Progenitor cell of endocrine pancreas (in vitro differentiated cells): ENCODE measurements at regions not wholly inside any gene's neighbourhood (a gene's known extent, or its start where the extent isn't known, plus 50 kb on each side); places are given as distances from the start of the nearest gene placed in this dataset.
"Not testable (repeated sequence)": the region's sequence is repeated elsewhere in the genome, so short reads cannot be mapped to it uniquely, and the experiment has no call there.

Experiments
- DNase-seq: peaks from one replicate; pipeline ENCODE4 v3.0.0; 2021; ENCODE audit warnings: low spot score; ENCODE audit not compliant: unreplicated experiment
- H3K27ac Mint-ChIP-seq: 2 replicates; pipeline ENCODE4 v1.8.0; 2021; ENCODE audit warnings: mild to moderate bottlenecking, moderate library complexity, mixed read lengths
- H3K27me3 Mint-ChIP-seq: 2 replicates; pipeline ENCODE4 v1.8.0; 2021; ENCODE audit warnings: mixed read lengths
- H3K36me3 Mint-ChIP-seq: 2 replicates; pipeline ENCODE4 v1.8.0; 2022; ENCODE audit warnings: mixed read lengths; ENCODE audit not compliant: insufficient read depth
- H3K4me1 Mint-ChIP-seq: 2 replicates; pipeline ENCODE4 v1.8.0; 2021; ENCODE audit warnings: low read depth, mixed read lengths
- H3K4me3 Mint-ChIP-seq: 2 replicates; pipeline ENCODE4 v1.8.0; 2021; ENCODE audit warnings: low read depth, mild to moderate bottlenecking, moderate library complexity, mixed read lengths
- H3K9me3 Mint-ChIP-seq: 2 replicates; pipeline ENCODE4 v1.8.0; 2021; ENCODE audit warnings: low read depth, mixed read lengths
- TF ChIP-seq, protein P1 (sequence below): fragments of 200-600 bp; sonication (generic); IDR thresholded peaks from one replicate; pipeline ENCODE4 v1.5.0; 2021; ENCODE audit warnings: antibody characterized with exemption, mild to moderate bottlenecking; ENCODE audit not compliant: unreplicated experiment

DNA sequence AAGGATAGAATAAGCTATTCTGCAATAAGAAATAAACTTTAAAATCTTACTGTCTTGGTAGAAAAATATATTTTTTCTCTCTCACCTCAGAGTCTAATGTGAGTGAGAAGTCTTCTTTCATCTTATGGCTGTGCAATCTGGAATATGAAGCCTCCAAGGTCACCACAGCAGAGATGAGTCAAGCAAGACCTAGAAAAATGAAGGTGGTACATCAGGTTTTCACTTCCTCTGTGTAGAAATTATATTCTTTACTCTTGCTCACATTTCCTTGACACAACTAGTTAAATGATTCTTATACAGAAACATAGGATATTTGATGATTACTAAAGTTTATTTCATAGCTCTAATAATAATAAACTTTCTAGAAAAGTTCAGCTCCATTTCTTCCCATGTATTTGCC, 211.4 kb downstream of the CXXC4 start:
- H3K4me3 Mint-ChIP-seq = no peak overlapping the region

DNA sequence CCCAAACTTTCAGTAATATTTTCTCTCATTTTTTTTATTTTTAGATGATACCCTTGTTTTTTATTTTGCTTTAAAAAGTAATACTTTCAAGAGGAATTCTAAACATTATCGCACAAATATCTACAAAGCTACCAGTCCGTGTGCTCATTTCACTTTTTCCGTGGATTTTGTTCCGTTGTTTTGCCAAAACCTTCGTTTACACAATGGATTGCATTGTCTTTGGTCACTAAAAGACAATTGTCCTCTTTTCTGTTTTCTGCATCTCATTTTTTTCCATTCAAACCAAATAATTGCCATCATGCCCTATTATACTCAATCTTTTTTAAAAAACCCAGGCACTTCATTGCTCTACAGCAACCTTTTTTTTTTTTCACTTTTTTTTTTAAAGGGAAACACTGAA, 214.9 kb downstream of the CXXC4 start:
- Mint-ChIP-seq H3K27me3 (no peaks in the 10 kb centered on the region), H3K4me1 (no peaks in the 10 kb centered on the region), H3K9me3 (peaks cover 3% of the 10 kb centered on the region), H3K27ac (no peak overlapping the region), H3K36me3 (no peaks in the 10 kb centered on the region), H3K4me3 (no peak overlapping the region)
- TF ChIP-seq, protein P1, sequence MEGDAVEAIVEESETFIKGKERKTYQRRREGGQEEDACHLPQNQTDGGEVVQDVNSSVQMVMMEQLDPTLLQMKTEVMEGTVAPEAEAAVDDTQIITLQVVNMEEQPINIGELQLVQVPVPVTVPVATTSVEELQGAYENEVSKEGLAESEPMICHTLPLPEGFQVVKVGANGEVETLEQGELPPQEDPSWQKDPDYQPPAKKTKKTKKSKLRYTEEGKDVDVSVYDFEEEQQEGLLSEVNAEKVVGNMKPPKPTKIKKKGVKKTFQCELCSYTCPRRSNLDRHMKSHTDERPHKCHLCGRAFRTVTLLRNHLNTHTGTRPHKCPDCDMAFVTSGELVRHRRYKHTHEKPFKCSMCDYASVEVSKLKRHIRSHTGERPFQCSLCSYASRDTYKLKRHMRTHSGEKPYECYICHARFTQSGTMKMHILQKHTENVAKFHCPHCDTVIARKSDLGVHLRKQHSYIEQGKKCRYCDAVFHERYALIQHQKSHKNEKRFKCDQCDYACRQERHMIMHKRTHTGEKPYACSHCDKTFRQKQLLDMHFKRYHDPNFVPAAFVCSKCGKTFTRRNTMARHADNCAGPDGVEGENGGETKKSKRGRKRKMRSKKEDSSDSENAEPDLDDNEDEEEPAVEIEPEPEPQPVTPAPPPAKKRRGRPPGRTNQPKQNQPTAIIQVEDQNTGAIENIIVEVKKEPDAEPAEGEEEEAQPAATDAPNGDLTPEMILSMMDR = no peak
- no peak for DNase-seq

More for the DNA sequence above, 211.4 kb downstream of the CXXC4 start:
- no peak for DNase-seq
- TF ChIP-seq, protein P1 = no peak
- Mint-ChIP-seq H3K36me3 (no peaks in the 10 kb centered on the region), H3K4me1 (no peaks in the 10 kb centered on the region), H3K27me3 (no peaks in the 10 kb centered on the region), H3K27ac (no peak overlapping the region), H3K9me3 (peaks cover 3% of the 10 kb centered on the region)

DNA sequence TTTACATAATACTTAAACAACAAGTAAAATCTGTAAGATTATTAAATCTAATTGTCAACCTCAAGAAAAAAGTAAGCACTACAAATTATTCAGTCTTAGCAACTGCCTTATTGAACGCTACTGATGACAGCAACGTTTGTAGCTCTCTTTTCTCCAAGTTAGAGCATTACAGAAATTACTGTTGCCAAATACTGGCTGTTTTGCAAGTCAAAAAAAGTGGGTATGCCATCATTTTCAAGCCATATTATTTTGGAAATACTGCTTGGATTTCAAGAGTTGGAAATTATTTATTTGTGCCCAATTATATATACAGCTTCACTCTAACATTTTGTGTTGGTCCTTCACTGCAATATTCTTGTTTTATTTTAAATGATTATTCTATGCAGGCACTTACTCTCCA, 221.7 kb downstream of the CXXC4 start:
- Mint-ChIP-seq H3K36me3 (no peaks in the 10 kb centered on the region), H3K9me3 (no peaks in the 10 kb centered on the region), H3K27ac (no peak overlapping the region), H3K4me1 (peaks cover 6% of the 10 kb centered on the region), H3K27me3 (no peaks in the 10 kb centered on the region), H3K4me3 (no peak overlapping the region)
- TF ChIP-seq, protein P1 = no peak
- DNase-seq = no peak

DNA sequence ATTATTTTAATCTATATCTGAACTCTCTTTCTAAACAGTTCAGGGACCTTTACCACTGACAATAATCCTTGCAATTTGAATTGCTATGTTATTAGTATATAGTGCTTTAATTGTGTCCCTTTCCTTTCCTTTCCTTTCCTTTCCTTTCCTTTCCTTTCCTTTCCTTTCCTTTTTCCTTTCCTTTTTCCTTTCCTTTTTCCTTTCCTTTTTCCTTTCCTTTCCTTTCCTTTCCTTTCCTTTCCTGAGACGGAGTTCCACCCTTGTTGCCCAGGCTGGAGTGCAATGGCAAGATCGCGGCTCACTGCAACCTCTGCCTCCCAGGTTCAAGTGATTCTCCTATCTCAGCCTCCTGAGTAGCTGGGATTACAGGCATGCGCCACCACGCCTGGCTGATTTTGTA, 225.1 kb downstream of the CXXC4 start:
- not testable (repeated sequence) for DNase-seq

DNA sequence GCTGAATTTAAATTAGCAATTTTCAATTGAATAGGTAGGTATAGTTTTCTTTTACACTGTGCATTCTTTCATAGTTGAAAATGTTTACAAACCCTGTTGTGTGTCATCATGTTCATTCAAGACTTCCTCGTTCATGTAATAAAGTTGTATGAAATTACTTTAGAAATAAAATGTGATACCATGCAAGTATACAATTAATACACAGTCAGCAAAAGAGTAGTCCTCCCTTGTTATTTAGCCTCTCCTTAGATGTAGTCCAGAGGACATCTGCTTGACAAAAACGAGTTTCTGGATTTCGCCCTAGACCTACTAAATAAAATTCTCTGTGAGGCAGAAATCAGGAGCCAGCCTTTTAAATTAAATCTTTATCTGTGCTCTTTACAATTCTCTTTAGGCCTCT, 231.6 kb downstream of the CXXC4 start:
- Mint-ChIP-seq H3K27ac (no peak overlapping the region), H3K4me1 (no peaks in the 10 kb centered on the region), H3K4me3 (no peak overlapping the region), H3K36me3 (no peaks in the 10 kb centered on the region), H3K9me3 (no peaks in the 10 kb centered on the region), H3K27me3 (no peaks in the 10 kb centered on the region)
- TF ChIP-seq, protein P1 = no peak
- DNase-seq = no peak

More for the DNA sequence above, 225.1 kb downstream of the CXXC4 start:
- not testable (repeated sequence) for H3K27me3 Mint-ChIP-seq, H3K36me3 Mint-ChIP-seq, H3K4me1 Mint-ChIP-seq, H3K4me3 Mint-ChIP-seq, H3K9me3 Mint-ChIP-seq
- H3K27ac Mint-ChIP-seq = peak overlapping the region; percentile 87

DNA sequence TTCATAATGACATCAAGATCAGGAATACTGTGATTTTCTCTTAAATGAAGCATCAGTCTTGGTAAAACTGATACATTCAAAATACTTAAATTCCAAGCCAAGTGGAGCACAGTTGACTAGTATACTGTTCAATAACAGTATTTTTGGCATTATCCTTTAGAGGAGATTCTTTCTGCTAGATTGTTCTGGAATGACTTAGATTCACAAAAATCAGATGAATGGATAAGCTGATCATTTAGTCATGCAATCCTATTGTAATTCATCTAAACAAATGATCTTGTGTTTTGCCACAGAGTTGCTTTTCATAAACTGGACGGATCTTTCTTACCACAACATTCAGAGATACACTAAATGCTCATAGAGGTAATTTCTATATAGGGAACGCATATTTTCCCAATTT, 232.0 kb downstream of the CXXC4 start:
- H3K36me3 Mint-ChIP-seq = no peaks in the 10 kb centered on the region

More for the DNA sequence above, 232.0 kb downstream of the CXXC4 start:
- TF ChIP-seq, protein P1 = no peak
- DNase-seq = no peak
- Mint-ChIP-seq H3K4me1 (no peaks in the 10 kb centered on the region), H3K27ac (no peak overlapping the region), H3K27me3 (no peaks in the 10 kb centered on the region), H3K4me3 (no peak overlapping the region), H3K9me3 (no peaks in the 10 kb centered on the region)
